ENCODE measurements at regions not wholly inside any gene's neighbourhood (a gene's known extent, or its start where the extent isn't known, plus 50 kb on each side); places are given as distances from the start of the nearest gene placed in this dataset.

DNA sequence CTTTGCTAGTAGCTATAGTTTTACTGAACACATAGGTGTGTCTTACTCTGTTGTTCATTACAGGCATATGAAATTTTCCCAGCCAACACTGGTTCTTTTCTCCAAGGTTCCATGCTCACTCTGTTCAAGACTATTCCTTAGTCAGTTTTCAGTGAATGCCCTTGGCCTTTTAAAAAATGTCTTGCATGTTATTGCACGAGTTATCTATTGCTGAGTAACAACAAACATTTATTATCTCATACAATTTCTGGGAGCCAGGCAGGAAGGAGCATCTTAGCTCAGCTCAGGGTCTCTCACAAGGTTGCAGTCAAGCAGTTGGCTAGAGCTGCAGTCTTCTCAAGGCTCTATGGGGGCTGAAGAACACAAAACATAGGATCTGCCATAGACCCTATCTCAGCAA lies 223.5 kb downstream of the BTG1 start:
- DNase-seq (ENCODE audit: low read depth, low spot score) = no peak

DNA sequence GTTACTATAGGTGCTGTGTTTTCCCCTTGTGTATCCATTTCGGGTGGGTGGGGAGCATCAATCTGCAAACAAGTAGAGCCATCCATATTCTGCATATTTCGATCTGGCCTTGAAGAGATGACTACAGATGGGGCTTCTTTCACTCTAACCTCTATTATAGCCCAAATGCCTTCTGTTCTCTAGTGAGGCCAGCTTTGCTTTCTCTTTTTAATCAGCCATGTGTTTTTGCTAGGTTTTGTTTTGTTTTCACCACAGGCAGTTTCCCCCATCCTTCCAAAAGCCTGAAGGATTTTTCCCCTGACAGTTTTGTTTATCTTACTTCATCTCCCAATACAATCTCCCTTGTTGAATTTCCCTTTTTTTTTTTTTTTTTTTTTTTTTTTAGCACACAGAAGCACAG lies 224.1 kb downstream of the BTG1 start:
- no peak for DNase-seq (ENCODE audit: low read depth, low spot score)

DNA sequence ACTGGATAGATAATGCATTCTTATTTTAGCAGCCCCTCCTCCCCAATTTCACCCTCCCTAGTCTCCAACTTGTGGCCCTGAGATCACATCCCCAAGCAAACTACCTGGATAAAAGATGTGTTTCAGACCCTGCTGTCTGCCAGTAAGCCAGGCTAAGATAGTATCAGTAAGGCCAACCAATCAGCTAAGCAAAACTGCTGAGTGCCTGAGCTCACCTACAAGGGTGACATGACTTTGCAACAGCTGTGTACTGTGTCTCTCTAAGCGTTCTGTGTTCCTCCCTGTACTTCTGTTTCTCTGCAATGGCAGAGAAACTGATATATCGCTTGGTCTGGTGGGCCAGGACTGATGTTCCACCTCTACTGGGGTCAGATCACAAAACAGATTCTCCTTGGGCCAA lies 224.9 kb downstream of the BTG1 start:
- no peak for DNase-seq (ENCODE audit: low read depth, low spot score)

DNA sequence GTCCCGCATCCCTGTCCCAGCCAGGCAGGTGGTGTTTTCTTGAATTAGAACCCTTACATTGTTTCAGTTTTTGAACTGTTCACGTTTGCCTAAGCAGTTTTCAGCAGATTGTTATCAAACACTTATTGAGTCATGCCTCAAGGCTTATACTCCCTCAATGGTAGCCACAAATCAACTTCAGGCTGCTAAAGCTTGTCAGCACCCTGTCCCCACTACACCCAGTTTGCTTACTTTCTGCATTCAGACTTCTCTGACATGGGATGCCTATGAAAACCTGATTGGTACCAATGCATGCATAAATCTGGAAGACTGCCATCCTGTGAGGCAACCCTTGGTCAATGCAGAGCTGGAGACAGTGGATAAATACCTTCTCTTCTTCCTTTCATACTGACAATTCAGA lies 225.4 kb downstream of the BTG1 start:
- no peak for DNase-seq (ENCODE audit: low read depth, low spot score)

DNA sequence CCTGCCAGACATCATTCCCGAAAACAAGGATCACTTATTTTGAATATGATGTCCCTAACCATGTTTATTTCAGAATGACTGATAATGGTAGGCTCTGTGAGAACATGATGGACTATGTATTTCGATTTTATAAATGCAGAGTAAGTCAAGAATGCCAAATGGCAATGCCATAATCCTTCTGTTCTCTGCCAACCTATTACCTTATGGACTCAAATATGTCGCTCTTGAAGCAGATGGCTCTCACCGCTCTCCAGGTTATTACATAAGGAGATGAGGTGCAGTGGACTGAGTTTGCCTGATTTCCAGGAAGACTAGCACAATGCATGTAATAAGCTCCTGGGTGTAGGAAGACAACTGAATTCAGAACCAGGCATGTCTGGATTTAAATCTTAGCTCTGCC lies 227.2 kb downstream of the BTG1 start:
- no peak for DNase-seq (ENCODE audit: low read depth, low spot score)

DNA sequence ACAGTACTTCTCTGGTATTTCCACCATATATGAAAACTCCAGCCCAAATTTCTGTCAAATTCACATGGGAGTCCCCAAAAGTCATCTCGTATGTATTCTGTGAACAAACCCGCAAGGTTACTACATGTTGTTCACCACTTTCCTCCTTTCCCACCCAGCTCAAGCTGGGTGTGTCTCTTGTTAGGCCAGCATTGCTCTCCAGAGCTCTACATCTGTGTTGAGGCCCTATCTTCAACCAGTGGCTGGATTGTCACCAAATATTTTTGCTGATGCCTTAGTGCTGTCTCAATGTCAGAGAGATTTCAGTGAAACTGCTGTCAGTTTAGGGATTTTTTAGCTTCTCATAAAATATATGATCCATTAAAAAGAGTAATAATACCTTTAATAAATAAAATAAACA lies 230.9 kb downstream of the BTG1 start:
- DNase-seq (ENCODE audit: low read depth, low spot score) = no peak

DNA sequence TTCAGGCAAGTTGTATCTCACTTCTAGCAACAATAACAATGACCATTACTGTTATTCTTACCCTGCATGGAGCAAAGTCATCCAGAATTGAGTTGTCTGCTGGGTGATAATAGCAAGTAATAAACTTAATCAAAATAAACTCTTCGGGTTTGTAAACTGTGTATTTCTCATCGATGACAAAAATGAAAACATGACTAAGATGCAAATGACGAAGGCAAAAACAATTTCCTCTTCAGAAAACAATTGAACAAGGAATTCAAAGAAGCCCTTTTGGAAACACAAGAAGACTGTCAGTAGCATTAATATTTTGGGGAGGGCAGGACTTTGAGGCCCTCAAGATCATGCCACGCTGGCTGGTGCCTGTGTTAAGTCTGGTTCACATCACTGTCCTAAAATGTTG lies 232.0 kb downstream of the BTG1 start:
- DNase-seq (ENCODE audit: low read depth, low spot score) = no peak

DNA sequence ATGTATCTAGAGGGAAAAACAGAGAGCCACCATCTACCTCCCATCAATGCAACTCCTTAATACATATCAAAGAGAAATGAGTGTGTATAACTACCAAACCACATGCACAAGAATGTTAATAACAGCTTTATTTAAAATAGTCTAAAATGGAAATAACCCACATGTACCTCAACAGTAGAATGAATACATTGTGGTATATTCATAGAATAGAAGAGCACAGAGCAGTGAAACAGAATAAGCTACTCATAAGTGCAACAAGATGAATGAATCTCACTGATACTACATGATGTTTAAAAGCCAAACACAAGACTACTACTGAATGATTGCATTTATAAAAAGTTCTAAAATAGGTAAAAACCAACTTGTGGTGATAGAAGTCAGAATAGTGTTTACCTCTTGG lies 232.5 kb downstream of the BTG1 start:
- no peak for DNase-seq (ENCODE audit: low read depth, low spot score)

DNA sequence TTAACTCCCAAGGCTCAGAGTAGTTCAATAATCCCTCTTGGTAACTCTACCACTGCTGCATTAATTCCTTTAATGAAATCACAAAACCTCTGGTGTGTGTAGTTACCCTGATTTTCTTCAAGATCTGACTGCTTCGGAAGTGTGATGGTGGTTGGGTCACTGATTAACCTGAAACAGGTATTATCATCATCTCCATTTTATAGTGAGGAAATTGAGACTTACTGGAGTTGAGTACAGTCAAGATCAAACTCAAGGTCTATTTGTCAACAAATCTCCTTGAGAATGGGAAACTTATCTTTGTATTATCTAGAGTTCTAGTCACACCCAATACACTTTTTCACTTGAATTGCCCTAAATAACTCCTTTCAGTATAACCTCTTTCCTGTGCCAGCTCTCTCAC lies 233.5 kb downstream of the BTG1 start:
- DNase-seq (ENCODE audit: low read depth, low spot score) = no peak

DNA sequence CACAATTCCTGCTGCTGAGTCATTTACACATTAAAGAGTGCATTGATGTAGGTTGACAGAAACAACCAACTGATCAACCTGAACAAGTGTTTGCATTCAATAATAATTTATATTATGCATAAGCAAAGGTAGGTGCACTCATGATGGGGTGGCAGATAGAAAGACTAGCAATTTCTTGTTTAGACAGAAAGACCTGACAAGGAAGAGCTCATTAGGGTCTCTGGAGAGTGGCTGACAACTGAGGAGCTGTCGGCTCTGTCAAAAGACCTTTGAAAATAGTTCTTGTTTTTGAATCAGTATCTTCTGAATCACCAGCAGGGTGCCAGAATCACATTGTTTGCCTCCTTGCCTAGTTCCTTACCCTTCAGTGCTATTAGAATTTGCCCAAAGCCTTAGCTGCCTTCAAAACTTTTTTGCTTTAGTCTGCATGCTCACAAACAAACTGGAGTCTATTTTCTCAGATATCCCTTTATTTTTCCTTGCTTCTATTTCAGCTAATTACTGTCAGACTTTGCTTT lies 234.7 kb downstream of the BTG1 start:
- no peak for DNase-seq (ENCODE audit: low read depth, low spot score)

DNA sequence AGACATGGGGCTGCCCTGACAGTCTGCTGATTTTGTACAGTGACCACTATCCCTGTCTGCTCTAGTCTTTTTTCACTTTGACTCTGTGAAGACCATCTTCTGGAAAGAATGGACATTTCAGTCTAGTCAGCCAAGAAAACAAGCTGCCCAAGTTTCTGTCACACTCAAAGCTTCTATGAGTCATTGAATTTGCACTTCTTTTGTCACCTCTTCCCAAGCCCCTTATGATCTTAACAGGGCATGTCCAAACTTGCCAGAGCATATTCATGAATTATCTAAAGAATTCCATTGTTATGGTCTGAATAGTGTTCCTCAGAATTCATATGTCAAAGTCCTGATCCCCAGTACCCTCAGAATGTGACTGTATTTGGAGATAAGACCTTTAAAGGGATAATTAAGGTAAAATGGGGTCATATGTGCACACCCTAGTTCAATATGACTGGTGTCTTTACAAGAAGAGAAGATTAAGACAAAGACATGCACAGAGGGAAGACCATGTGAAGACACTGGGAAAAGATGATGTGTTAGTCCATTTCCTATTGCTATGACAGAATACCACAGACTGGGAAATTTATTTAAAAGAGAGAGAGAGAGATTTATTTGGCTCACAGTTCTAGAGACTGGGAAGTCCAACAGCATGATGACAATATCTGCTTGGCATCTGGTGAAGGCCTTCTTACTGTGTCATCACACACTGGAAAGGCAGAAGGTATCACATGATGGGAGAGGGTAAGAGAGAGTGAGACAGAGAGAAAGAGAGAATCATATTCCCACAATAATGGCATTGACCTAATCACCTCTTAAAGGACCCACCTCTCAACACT lies 242.6 kb downstream of the BTG1 start:
- peak; percentile 30 for DNase-seq (ENCODE audit: low read depth, low spot score)

DNA sequence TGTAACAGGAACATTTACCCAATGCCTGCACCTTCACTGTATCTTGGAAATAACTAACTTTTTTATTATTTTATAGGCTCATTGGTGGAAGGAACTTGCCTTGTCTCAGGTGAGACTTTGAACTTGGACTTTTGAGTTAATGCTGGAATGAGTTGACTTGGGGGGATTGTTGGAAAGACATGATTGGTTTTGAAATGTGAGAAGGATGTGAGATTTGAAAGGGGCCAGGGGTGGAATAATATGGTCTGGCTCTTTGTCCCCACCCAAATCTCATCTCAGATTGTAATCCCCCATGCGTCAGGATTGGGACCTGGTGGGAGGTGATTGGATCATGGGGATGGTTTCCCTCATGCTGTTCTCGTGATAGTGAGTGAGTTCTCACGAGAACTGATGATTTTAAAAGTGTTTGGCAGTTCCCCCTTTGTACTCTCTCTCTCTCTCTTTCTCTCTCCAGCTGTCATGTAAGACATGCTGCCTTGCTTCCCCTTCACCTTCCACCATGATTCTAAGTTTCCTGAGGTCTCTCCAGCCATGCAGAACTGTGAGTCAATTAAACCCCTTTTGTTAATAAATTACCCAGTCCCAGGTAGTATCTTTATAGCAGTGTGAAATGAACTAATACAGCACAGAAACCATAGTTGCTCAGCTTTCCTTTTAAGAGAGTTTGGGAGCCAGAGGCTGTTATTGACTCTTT lies 244.1 kb downstream of the BTG1 start:
- DNase-seq (ENCODE audit: low read depth, low spot score) = no peak

DNA sequence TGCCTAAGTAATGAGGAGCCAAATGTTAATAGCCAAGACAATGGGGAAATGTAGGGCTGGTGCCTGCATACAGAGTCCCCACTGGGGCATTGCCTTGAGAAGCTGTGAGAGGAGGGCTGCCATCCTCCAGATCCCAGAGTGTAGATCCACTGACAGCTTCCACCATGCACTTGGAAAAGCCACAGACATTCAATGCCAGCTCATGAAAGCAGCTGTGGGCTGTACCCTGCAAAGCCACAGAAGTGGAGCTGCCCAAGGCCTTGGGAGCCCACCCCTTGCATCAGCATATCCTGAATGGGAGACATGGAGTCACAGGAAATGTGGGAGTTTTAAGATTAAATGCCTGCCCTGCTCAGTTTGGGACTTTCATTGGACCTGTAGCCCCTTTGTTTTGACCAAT lies 244.7 kb downstream of the BTG1 start:
- DNase-seq (ENCODE audit: low read depth, low spot score) = no peak

DNA sequence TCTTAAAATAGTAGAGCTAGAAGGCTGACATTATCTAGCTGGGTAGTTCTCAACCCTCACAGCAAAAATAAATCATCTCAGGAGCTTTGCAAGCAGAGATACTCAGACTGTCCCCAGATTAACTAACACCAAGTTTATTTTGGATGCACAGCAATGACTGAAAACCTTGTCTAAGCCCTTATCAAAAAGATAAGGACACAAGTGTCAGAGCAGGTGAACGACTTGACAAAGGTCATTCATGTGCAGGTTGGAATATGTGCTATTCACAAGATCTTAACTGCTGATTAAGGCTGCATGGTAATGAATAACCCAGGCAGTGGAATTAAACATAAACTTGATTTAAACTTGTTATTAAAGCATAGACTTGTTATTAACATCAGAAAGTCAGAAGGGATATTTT lies 246.6 kb downstream of the BTG1 start:
- no peak for DNase-seq (ENCODE audit: low read depth, low spot score)

DNA sequence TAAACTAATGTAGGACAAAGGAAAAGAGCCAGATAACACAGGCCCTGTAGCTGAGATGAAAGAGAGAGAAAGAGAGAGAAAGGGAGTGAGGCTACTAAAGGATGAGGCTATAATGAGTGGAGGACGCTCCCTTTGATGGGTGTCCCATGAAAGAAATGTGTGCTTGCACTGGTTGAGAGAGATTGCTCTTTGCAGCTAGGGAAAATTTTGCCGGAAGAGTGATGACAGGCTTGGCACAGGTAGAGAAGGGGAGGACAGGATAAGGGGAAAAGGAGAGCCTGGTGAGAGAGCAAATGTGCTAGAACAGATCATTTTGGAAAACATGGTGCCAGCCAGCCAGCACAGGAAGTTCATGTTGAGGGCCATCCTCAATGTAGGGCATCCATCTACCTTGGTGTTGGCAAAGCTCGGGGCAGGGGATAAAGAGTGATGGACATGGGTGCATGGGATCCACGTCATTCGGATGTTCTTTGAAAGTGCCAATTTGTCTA lies 248.6 kb downstream of the BTG1 start:
- no peak for DNase-seq (ENCODE audit: low read depth, low spot score)

DNA sequence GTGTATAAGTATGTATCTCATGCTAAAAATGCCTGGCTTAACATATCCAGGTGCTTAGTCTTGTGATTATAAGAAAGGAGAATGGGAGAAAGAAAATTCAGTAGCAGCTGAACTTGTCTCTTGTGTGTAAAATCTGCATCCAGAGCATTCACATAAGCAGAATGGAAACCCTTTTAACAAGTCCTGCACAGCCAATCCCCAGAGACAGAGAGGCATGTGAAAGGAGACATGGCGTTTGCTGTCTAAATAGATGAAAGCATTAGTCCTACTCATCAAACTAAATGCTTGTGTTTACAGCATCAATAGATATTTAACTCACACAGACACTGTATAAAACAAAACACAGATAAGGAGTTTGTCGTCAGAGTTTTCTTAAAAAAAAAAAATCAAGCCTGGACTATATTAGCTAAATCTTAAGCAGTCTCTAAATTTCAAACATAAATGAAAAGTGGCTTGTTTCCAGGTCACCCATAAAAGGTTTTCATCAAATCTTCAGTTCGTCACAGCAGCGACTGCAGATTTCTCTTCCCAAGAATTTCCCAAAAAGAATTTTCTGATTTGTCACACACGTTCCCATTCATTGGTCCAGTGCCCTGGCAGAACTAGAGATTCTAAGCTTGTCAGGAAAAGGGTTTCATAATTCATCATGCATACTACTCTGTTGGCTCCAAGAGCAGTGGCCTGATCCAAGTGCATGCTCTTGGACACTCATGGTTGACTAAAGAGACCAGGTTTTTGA lies 249.2 kb downstream of the BTG1 start:
- DNase-seq (ENCODE audit: low read depth, low spot score) = no peak

DNA sequence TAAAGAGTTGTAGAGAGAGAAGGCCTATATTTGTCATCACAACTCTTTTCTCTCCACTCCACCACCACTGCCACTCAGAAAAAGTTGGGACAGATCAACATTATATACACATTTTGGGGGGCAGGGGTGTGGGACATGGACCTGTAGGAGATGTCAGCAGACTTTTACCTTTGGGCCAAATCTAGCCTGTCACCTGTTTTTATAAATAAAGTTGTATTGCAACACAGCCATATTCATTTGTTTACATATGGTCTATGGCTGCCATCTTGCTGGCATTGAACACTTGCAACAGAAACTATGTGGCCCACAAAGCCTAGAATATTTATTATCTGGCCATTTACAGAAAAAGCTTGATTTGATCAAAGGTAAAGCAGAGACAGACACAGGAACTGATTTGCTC lies 250.7 kb downstream of the BTG1 start:
- no peak for DNase-seq (ENCODE audit: low read depth, low spot score)

DNA sequence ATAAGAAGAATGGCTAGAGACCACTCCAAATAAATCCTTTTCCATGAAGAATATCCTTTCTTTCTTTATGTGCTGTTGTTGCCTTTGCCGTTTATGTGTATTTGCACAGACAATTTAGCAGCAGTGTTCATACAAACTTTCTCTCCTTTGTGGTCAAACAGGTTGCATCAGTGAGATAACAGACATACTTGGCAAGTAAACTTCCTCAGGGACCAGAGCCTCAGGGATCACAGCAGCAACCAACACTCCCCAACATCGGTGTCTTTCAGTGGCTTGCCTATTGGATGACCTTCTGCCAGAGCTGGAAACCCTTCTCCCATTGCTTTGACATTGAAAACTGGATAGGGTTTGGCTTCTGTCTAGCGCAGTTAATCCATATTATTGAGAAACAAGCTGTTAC lies 252.2 kb downstream of the BTG1 start:
- no peak for DNase-seq (ENCODE audit: low read depth, low spot score)

DNA sequence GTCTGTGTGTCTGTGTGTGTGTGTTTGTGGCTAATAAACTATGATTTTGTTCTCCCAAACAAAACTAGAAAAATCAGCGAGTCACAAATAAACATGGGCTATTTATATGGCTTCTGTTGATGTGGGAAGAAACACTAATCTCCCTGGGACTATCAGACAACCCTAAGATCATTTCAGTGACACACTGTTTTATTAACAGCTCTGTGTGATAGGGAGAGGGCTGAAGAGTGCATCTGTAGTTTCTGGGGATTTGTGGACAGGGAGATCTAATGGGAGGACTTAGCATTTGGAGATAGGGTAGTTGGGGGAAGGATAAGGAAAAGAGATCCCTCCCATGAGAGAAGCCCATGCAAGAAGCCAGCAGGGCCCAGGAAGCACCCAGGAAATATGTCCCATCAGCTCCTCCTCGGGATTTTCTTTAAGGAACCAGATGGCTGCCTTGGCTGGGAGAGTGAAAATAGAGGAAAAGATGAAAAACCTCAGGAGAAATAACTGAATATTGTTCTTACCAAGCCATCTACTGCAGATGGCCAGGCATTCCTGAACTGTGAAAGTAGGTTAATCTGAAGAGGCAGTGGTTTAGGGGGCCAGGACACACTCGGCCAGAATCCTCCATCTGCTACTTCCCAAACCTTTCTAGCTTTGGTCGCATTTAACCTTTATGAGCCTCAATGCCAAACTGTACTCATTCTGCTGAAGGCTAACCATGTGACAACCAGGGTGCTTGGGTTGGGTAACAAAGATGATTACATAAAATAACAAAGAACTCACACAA lies 253.4 kb downstream of the BTG1 start:
- no peak for DNase-seq (ENCODE audit: low read depth, low spot score)

DNA sequence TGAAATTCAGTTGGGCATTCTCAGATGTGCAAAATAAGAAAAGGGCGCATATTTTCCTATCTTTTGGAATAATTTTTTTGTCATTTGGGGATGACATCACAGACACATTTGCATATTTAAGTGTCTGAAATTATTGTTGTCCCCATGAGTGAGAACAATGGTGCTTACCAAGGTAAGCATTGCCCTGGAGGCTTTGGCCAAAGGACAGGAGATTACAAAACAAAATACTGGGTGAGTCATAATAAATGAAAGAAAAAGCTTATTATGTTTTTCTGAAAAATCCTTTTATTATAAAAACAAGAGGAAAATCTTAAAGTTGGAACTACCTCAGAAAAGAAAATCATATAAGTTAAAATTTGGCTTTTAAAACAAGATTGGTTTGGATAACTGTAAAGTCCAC lies 254.9 kb downstream of the BTG1 start:
- no peak for DNase-seq (ENCODE audit: low read depth, low spot score)

DNA sequence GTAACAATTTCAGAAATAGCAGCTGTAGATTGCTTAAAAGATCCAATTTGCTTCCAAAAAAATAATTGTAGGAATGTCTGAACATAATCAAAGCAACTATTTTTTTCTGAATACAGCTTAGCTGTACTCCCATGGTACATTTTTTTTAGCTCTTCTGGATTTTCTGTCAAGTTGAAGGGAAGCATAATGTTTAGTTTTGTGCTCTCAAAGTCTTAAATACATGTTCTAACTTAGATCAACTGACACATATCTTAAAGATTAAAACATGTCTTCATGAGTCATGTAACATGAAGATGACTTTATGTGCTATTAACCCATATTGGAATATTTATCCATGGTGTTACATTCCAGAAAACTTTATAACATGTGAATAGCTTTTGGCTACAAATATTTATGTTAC lies 255.7 kb downstream of the BTG1 start:
- DNase-seq (ENCODE audit: low read depth, low spot score) = no peak

DNA sequence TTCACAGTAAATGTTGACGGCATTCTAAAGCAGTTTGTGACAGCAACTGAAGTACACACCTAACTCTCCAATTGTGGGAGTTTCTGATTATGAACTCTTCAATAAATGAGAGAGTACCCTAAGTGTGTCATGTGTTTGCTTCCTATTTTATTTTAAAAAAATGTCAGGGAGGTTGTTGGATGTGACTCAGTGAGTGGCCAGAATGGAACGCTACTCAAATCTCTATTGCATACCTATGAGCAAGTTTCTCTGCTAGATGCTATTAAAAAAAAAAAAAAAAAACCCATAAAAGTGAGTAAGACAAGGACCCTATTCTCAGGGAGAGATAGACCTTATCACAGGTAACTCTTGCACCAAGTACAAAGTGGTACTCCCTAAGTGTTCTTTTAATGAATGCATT lies 256.6 kb downstream of the BTG1 start:
- no peak for DNase-seq (ENCODE audit: low read depth, low spot score)
